ENCODE measurements at regions not wholly inside any gene's neighbourhood (a gene's known extent, or its start where the extent isn't known, plus 50 kb on each side); places are given as distances from the start of the nearest gene placed in this dataset.

DNA sequence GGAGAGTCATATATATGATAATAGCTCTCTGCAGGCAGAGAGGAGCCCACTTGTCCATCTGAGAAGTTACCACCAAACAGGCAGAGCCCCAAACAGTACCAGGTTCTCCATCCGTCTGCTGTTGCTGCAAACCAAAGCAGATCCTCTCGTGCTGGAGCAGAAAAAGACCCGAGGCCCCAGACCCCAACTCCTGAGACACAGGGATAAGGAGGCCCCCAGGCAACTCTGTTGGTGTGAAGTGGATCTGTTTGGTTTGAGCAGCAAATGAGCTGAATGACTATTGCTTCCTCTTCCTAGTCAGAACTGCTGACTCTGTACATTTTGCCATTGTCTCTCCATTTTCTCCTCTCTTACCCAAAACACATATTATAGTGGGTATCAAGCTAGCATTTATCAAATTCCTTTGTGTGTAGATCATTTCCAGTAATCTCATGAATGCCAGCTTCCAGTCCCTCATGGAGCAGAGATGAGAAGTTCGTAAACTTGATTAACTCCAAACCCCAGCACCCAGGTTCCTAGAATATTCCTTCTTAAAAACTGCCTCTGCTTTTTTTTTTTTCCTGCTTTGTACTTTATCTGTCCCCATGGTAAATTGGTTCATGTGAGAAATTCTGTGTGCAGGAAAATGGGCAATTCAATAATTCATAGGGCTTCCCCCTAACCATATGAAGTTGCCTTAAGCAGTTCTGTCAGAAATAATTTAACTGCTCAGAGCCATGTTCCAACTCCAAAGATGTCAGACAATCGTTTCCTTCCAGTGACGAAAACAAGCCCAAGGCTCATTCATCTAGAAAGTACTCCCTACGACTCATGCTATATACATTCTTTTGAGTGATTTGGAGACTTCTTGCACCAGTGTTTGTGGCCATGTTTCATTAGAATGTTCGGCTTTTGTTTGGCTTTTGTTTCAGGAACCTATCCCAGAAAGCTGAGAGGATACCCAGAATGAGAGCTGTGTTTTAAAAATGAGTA lies 98.6 kb upstream of the ATXN3L start:
- FAIRE-seq (no peak), ATAC-seq (peak; percentile 54), DNase-seq (ENCODE audit: low read depth, low spot score) (no peak)
- in situ Hi-C loops (cut with MboI) (no loop called here), intact Hi-C loops (cut with micrococcal nuclease; ENCODE audit: unreplicated experiment) (no loop called here)
- H3K4me1 ChIP-seq (ENCODE audit: control insufficient read depth, insufficient read depth, low read length), result peaks cover 7% of the 10 kb centered on the region; the same call in 1 of the 2 replicates
- 0 out of 2 replicates have a peak overlapping the region, but pooled peaks have one; percentile 57 for H3K4me2 ChIP-seq (ENCODE audit: control insufficient read depth, insufficient read depth)
- H2AFZ ChIP-seq (ENCODE audit: control insufficient read depth, low read depth, low read length), result peak overlapping the region; percentile 49
- no peaks in the 10 kb centered on the region for H3K9me3 ChIP-seq (replicated peaks; ENCODE audit: control insufficient read depth, insufficient read depth, low read length)
- no TSS peak for BruUV-seq (replicated peaks)
- ChIA-PET SMC1A (ENCODE audit: uncharacterized antibody, unreplicated experiment) (interaction anchor here (1.0 to 1.1 kb wide), 3 partner anchors 8 to 120 kb away, joined by 3 read pairs; no protein-coding TSS in a partner anchor), CTCF (interaction anchor here (2.0 to 2.3 kb wide), 2 partner anchors 9 to 472 kb away, joined by 5 to 7 read pairs; no protein-coding TSS in a partner anchor), POLR2A (no interaction called here), RAD21 (ENCODE audit: unreplicated experiment) (interaction anchor here (0.9 kb wide), 1 partner anchor 164 kb away, joined by 4 read pairs; no protein-coding TSS in a partner anchor)
- no peak overlapping the region for H3K27ac ChIP-seq (ENCODE audit: control insufficient read depth, insufficient read depth)
- H3K27me3 ChIP-seq (replicated peaks in 1 of 2; ENCODE audit: control insufficient read depth in 2 of 2, insufficient read depth in 2 of 2, low read length in 1 of 2), result no peaks in the 10 kb centered on the region
- no peaks in the 10 kb centered on the region for H4K20me1 ChIP-seq (ENCODE audit: control insufficient read depth, insufficient read depth)
- H3K79me2 ChIP-seq (ENCODE audit: control insufficient read depth, insufficient read depth, low read length), result no peaks in the 10 kb centered on the region
- H3K36me3 ChIP-seq (ENCODE audit: control insufficient read depth in 2 of 2, insufficient read depth in 2 of 2, low read length in 1 of 2), result no peaks in the 10 kb centered on the region
- H3K9ac ChIP-seq (ENCODE audit: control insufficient read depth, insufficient read depth, low read length), result no peak overlapping the region
- 9% methylated on average over 8 of the region's 8 CpGs for WGBS (ENCODE audit: insufficient coverage, insufficient replicate concordance, low lambda C conversion rate, missing lambda C conversion rate)
- no peak for TF ChIP-seq JUND (IDR thresholded peaks at IDR 0.05; ENCODE audit: low read depth, low read length)
- peak; percentile 39 for TF ChIP-seq JUNB (IDR thresholded peaks at IDR 0.05)
- H3K4me3 ChIP-seq, result no peak overlapping the region

GRCh38 chrX:13415509-13415908 lies 95.7 kb upstream of the ATXN3L start:
- Histone ChIP-seq H2AFZ (ENCODE audit: control insufficient read depth, low read depth, low read length) (no peak overlapping the region), H3K9me3 (replicated peaks; ENCODE audit: control insufficient read depth, insufficient read depth, low read length) (no peaks in the 10 kb centered on the region)
- intact Hi-C loops (cut with micrococcal nuclease; ENCODE audit: unreplicated experiment), result no loop called here

More at GRCh38 chrX:13415509-13415908, 95.7 kb upstream of the ATXN3L start:
- no peaks in the 10 kb centered on the region for H4K20me1 ChIP-seq (ENCODE audit: control insufficient read depth, insufficient read depth)
- POLR2A ChIA-PET, result no interaction called here
- DNase-seq (ENCODE audit: low read depth, low spot score), result no peak
- 30% methylated on average over 7 of the region's 7 CpGs for WGBS (ENCODE audit: insufficient coverage, insufficient replicate concordance, low lambda C conversion rate, missing lambda C conversion rate)
- H3K27me3 ChIP-seq (replicated peaks in 1 of 2; ENCODE audit: control insufficient read depth in 2 of 2, insufficient read depth in 2 of 2, low read length in 1 of 2), result no peaks in the 10 kb centered on the region
- H3K36me3 ChIP-seq (ENCODE audit: control insufficient read depth in 2 of 2, insufficient read depth in 2 of 2, low read length in 1 of 2), result no peaks in the 10 kb centered on the region
- ATAC-seq, result no peak
- RAD21 ChIA-PET (ENCODE audit: unreplicated experiment), result interaction anchor here (1.1 kb wide), 1 partner anchor 159 kb away, joined by 5 read pairs; no protein-coding TSS in a partner anchor
- no peak overlapping the region for H3K4me3 ChIP-seq
- no peak for FAIRE-seq
- H3K79me2 ChIP-seq (ENCODE audit: control insufficient read depth, insufficient read depth, low read length), result no peaks in the 10 kb centered on the region
- no peak overlapping the region for H3K9ac ChIP-seq (ENCODE audit: control insufficient read depth, insufficient read depth, low read length)
- TF ChIP-seq, protein P1, sequence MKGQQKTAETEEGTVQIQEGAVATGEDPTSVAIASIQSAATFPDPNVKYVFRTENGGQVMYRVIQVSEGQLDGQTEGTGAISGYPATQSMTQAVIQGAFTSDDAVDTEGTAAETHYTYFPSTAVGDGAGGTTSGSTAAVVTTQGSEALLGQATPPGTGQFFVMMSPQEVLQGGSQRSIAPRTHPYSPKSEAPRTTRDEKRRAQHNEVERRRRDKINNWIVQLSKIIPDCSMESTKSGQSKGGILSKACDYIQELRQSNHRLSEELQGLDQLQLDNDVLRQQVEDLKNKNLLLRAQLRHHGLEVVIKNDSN (IDR thresholded peaks at IDR 0.05; ENCODE audit: borderline replicate concordance, extremely low read length, insufficient read depth, low read depth, low read length), result no peak
- TF ChIP-seq FOXK2 (IDR thresholded peaks at IDR 0.05), result no peak
- no peak for TF ChIP-seq HDAC2 (IDR thresholded peaks at IDR 0.05)
- TF ChIP-seq PAX8 (IDR thresholded peaks at IDR 0.05), result no peak
- TF ChIP-seq SIX5 (IDR thresholded peaks at IDR 0.05; ENCODE audit: low read depth, low read length, severe bottlenecking), result no peak
- no peak for TF ChIP-seq YBX1 (IDR thresholded peaks at IDR 0.05)
- TF ChIP-seq MEF2A (IDR thresholded peaks at IDR 0.05; ENCODE audit: insufficient read depth, low read depth, low read length), result no peak
- TF ChIP-seq BMI1 (IDR thresholded peaks at IDR 0.05; ENCODE audit: borderline replicate concordance), result no peak
- TF ChIP-seq HCFC1 (IDR thresholded peaks at IDR 0.05; ENCODE audit: low read length), result no peak
- TF ChIP-seq POLR2AphosphoS2 (IDR thresholded peaks at IDR 0.05; ENCODE audit: low read depth, low read length), result no peak
- peaks cover 7% of the 10 kb centered on the region; the same call in 1 of the 2 replicates for H3K4me1 ChIP-seq (ENCODE audit: control insufficient read depth, insufficient read depth, low read length)
- CTCF ChIA-PET, result interaction anchor here (1.1 to 1.2 kb wide), 2 partner anchors 23 to 62 kb away, joined by 3 read pairs; no protein-coding TSS in a partner anchor
- no TSS peak for BruUV-seq (replicated peaks)
- H3K27ac ChIP-seq (ENCODE audit: control insufficient read depth, insufficient read depth), result no peak overlapping the region
- in situ Hi-C loops (cut with MboI), result no loop called here
- no peak overlapping the region for H3K4me2 ChIP-seq (ENCODE audit: control insufficient read depth, insufficient read depth)
- SMC1A ChIA-PET (ENCODE audit: uncharacterized antibody, unreplicated experiment), result interaction anchor here (0.5 to 1.5 kb wide), 6 partner anchors 45 to 628 kb away, joined by 3 read pairs; no protein-coding TSS in a partner anchor
